Astrocyte (in vitro differentiated cells and primary cell): ENCODE measurements at regions not wholly inside any gene's neighbourhood (a gene's known extent, or its start where the extent isn't known, plus 50 kb on each side); places are given as distances from the start of the nearest gene placed in this dataset.
A peak's percentile ranks its signal among the peaks of the same experiment; 100 is the strongest.

ENCODE experiments used
- DNase-seq: peaks from one replicate; pipeline ENCODE4 v3.0.0-alpha.2; 2010; ENCODE audit warnings: low read depth
- FAIRE-seq: peaks from 2 replicates; lab custom pipeline; 2011; peaks lifted over from hg19 to GRCh38; lab: Jason Lieb, UNC
- H2AFZ ChIP-seq: 2 replicates; pipeline ENCODE4 v1.6.0; 2012; ENCODE audit warnings: low read depth, low read length, inconsistent platforms
- H3K27ac ChIP-seq: 2 replicates; pipeline ENCODE4 v1.5.1; 2011; ENCODE audit warnings: low read depth, low read length, inconsistent platforms
- H3K27me3 ChIP-seq: 2 replicates; pipeline ENCODE4 v1.6.0; 2011; ENCODE audit warnings: low read length, inconsistent platforms; ENCODE audit not compliant: insufficient read depth
- H3K36me3 ChIP-seq: 2 replicates; pipeline ENCODE4 v1.5.1; 2011; ENCODE audit warnings: low read length, inconsistent platforms; ENCODE audit not compliant: insufficient read depth
- H3K4me1 ChIP-seq: 2 replicates; pipeline ENCODE4 v1.5.1; 2011; ENCODE audit warnings: low read length, inconsistent platforms; ENCODE audit not compliant: insufficient read depth
- H3K4me2 ChIP-seq: 2 replicates; pipeline ENCODE4 v1.6.0; 2012; ENCODE audit warnings: low read length, inconsistent platforms
- H3K4me3 ChIP-seq: 2 replicates; pipeline ENCODE4 v1.5.1; 2011; ENCODE audit warnings: low read depth, mild to moderate bottlenecking, low read length, inconsistent platforms; ENCODE audit not compliant: insufficient read depth
- H3K79me2 ChIP-seq: 2 replicates; pipeline ENCODE4 v1.6.0; 2012; ENCODE audit warnings: mild to moderate bottlenecking, low read length, inconsistent platforms; ENCODE audit not compliant: insufficient read depth
- H3K9ac ChIP-seq: 2 replicates; pipeline ENCODE4 v1.6.0; 2012; ENCODE audit warnings: mild to moderate bottlenecking, low read length, inconsistent platforms
- H3K9me3 ChIP-seq: 2 replicates; pipeline ENCODE4 v1.5.1; 2012; ENCODE audit warnings: low read depth, mild to moderate bottlenecking, low read length, inconsistent platforms; ENCODE audit not compliant: insufficient read depth
- H4K20me1 ChIP-seq: 2 replicates; pipeline ENCODE4 v1.6.0; 2012; ENCODE audit warnings: low read length, inconsistent platforms; ENCODE audit not compliant: insufficient read depth
- H3K27ac Mint-ChIP-seq: one replicate; pipeline ENCODE4 v1.8.0; 2021; ENCODE audit warnings: mild to moderate bottlenecking, mixed read lengths; ENCODE audit not compliant: unreplicated experiment
- H3K27me3 Mint-ChIP-seq: one replicate; pipeline ENCODE4 v1.8.0; 2021; ENCODE audit warnings: low read depth, mixed read lengths; ENCODE audit not compliant: unreplicated experiment
- H3K36me3 Mint-ChIP-seq: one replicate; pipeline ENCODE4 v1.8.0; 2021; ENCODE audit warnings: low read depth, mixed read lengths; ENCODE audit not compliant: unreplicated experiment
- H3K4me1 Mint-ChIP-seq: one replicate; pipeline ENCODE4 v1.8.0; 2021; ENCODE audit warnings: low read depth, mixed read lengths; ENCODE audit not compliant: unreplicated experiment
- H3K4me3 Mint-ChIP-seq: one replicate; pipeline ENCODE4 v1.8.0; 2021; ENCODE audit warnings: mild to moderate bottlenecking, moderate library complexity, mixed read lengths; ENCODE audit not compliant: unreplicated experiment
- H3K9me3 Mint-ChIP-seq: one replicate; pipeline ENCODE4 v1.8.0; 2021; ENCODE audit warnings: mild to moderate bottlenecking, mixed read lengths; ENCODE audit not compliant: unreplicated experiment
- CTCF ChIP-seq: IDR thresholded peaks from 2 replicates; pipeline ENCODE4 v1.5.1; 2011; ENCODE audit warnings: low read depth, mild to moderate bottlenecking, inconsistent platforms, low read length, moderate library complexity; ENCODE audit not compliant: insufficient read depth
- EZH2 ChIP-seq: IDR thresholded peaks from 2 replicates; pipeline ENCODE4 v1.6.1; 2012; ENCODE audit warnings: mild to moderate bottlenecking, low read length, inconsistent platforms; ENCODE audit not compliant: insufficient read depth

DNA sequence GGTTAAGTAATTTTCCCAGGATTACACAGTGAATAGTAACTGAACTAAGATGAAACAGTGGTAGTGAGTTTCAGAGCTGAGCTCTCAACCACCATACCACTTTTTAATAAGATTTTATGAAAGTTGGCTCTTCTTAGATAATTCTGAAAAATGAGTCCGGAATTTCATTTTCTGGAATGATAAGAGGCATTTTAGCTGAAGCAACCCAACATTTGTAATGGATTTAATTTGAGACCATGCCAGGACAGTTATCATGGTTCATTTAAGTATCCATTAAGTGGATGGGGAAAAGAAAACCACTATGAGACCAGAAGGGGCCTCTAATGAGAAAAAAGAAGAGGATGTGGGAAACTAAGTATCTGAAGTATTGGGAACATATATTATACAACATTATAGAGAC, 464.7 kb upstream of the C9orf72 start:
- Histone ChIP-seq H3K36me3 (no peaks in the 10 kb centered on the region), H4K20me1 (no peaks in the 10 kb centered on the region), H3K27me3 (no peaks in the 10 kb centered on the region), H3K79me2 (no peaks in the 10 kb centered on the region), H3K9ac (no peak overlapping the region), H3K4me2 (no peak overlapping the region), H2AFZ (no peak overlapping the region), H3K27ac (no peak overlapping the region), H3K9me3 (no peaks in the 10 kb centered on the region), H3K4me3 (no peak overlapping the region), H3K4me1 (no peaks in the 10 kb centered on the region)
- Mint-ChIP-seq H3K9me3 (no peaks in the 10 kb centered on the region), H3K36me3 (no peaks in the 10 kb centered on the region), H3K4me3 (no peak overlapping the region), H3K27ac (no peak overlapping the region), H3K27me3 (no peaks in the 10 kb centered on the region), H3K4me1 (peaks cover 6% of the 10 kb centered on the region)
- FAIRE-seq: no peak
- no peak for TF ChIP-seq CTCF
- no peak for TF ChIP-seq EZH2
- DNase-seq: no peak

DNA sequence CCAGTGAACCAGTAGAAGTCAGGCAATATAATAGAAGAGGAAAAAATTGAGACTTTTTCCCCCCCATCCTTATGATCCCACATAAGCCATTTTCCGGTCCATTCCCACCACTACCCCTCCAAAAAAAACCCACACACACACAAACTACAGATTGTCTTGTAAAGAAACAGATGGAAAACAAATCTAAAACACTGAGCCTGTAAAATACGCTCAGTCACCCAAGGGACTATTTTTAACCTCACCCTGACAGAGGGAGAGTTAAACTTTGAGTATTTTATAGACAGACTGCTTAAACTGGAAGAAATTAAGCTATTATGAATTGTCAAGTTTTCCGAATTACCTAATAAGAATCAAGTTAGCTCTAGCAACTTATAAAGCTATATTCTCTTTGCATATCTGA, 471.8 kb upstream of the C9orf72 start:
- H3K79me2 ChIP-seq: no peaks in the 10 kb centered on the region
- no peaks in the 10 kb centered on the region for H4K20me1 ChIP-seq
- no peak for DNase-seq
- Mint-ChIP-seq H3K27ac (no peak overlapping the region), H3K9me3 (no peaks in the 10 kb centered on the region), H3K4me1 (peaks cover 6% of the 10 kb centered on the region), H3K36me3 (no peaks in the 10 kb centered on the region), H3K27me3 (no peaks in the 10 kb centered on the region), H3K4me3 (no peak overlapping the region)
- no peak overlapping the region for H3K4me2 ChIP-seq
- no peak overlapping the region for H2AFZ ChIP-seq
- TF ChIP-seq EZH2 (no peak), CTCF (no peak)
- no peaks in the 10 kb centered on the region for H3K4me1 ChIP-seq
- H3K27me3 ChIP-seq: no peaks in the 10 kb centered on the region
- no peak overlapping the region for H3K27ac ChIP-seq
- no peaks in the 10 kb centered on the region for H3K9me3 ChIP-seq
- no peak overlapping the region for H3K9ac ChIP-seq
- no peak overlapping the region for H3K4me3 ChIP-seq
- no peak for FAIRE-seq
- no peaks in the 10 kb centered on the region for H3K36me3 ChIP-seq

GRCh38 chr9:28050046-28050445, 476.8 kb upstream of the C9orf72 start:
- H3K9me3 Mint-ChIP-seq: no peaks in the 10 kb centered on the region
- TF ChIP-seq CTCF (no peak), EZH2 (no peak)
- FAIRE-seq (no peak), DNase-seq (no peak)
- Histone ChIP-seq H2AFZ (no peak overlapping the region), H3K27me3 (no peaks in the 10 kb centered on the region), H3K9ac (no peak overlapping the region), H3K36me3 (no peaks in the 10 kb centered on the region), H3K27ac (no peak overlapping the region), H3K4me3 (no peak overlapping the region), H3K4me2 (no peak overlapping the region), H3K4me1 (no peaks in the 10 kb centered on the region), H3K9me3 (no peaks in the 10 kb centered on the region), H3K79me2 (no peaks in the 10 kb centered on the region), H4K20me1 (no peaks in the 10 kb centered on the region)
- H3K27me3 Mint-ChIP-seq: no peaks in the 10 kb centered on the region
- H3K27ac Mint-ChIP-seq: peak overlapping the region; percentile 55
- H3K4me3 Mint-ChIP-seq: peak overlapping the region; percentile 73
- H3K4me1 Mint-ChIP-seq: peaks cover 34% of the 10 kb centered on the region
- H3K36me3 Mint-ChIP-seq: no peaks in the 10 kb centered on the region
